GM12878 (cell line): ENCODE measurements at regions not wholly inside any gene's neighbourhood (a gene's known extent, or its start where the extent isn't known, plus 50 kb on each side); places are given as distances from the start of the nearest gene placed in this dataset.

Experiments
- ATAC-seq: fragments of 200-7000 bp; cut with Tn5 transposase; 3 replicates; pipeline ENCODE4 v1.9.1; 2020; ENCODE audit warnings: mild to moderate bottlenecking, moderate library complexity
- BruUV-seq: library from RNA; stranded (reverse); fragments of 400-500 nt; replicated peaks from 2 replicates; lab custom pipeline; 2021; lab: Mats Ljungman, UMichigan
- CTCF ChIA-PET: fragments of 300-600 bp; sonication (Branson Sonifier 250); formaldehyde crosslinking; extraction: SDS; loops from one replicate; lab custom pipeline; 2021; ENCODE audit warnings: inconsistent platforms; lab: Yijun Ruan, JAX
- POLR2A ChIA-PET: fragments of 350-600 bp; formaldehyde crosslinking; extraction: SDS; loops from one replicate; lab custom pipeline; 2021; ENCODE audit warnings: inconsistent platforms; lab: Charles Lee
- RAD21 ChIA-PET: fragments of 300-600 bp; sonication (Branson Sonifier 250); formaldehyde crosslinking; loops from one replicate; lab custom pipeline; 2023; ENCODE audit warnings: antibody characterized with exemption; ENCODE audit not compliant: unreplicated experiment; lab: Charles Lee
- SMC1A ChIA-PET: fragments of 300-600 bp; sonication (Branson Sonifier 250); formaldehyde crosslinking; loops from one replicate; lab custom pipeline; 2023; ENCODE audit not compliant: unreplicated experiment, uncharacterized antibody; lab: Charles Lee
- DNase-seq: peaks from one replicate; pipeline ENCODE4 v3.0.0-alpha.2; 2011; ENCODE audit warnings: low read depth, low spot score
- FAIRE-seq: peaks from 3 replicates; lab custom pipeline; 2011; peaks lifted over from hg19 to GRCh38; lab: Jason Lieb, UNC
- H2AFZ ChIP-seq: 2 replicates; pipeline ENCODE4 v1.6.0; 2011; ENCODE audit warnings: low read depth, low read length, control low read depth; ENCODE audit not compliant: control insufficient read depth
- H3K27ac ChIP-seq: 2 replicates; pipeline ENCODE4 v1.5.1; 2011; ENCODE audit warnings: control low read depth; ENCODE audit not compliant: control insufficient read depth, insufficient read depth
- H3K27me3 ChIP-seq, 2 experiments: replicated peaks in 1 of 2; 2 replicates each; pipeline versions ENCODE4 v1.6.0 to v1.6.1; 2011; ENCODE audit warnings: low read length in 1 of 2; ENCODE audit not compliant: control insufficient read depth in 2 of 2, insufficient read depth in 2 of 2
- H3K36me3 ChIP-seq, 2 experiments: 2 replicates each; pipeline ENCODE4 v1.5.1; 2011; ENCODE audit warnings: low read length in 1 of 2; ENCODE audit not compliant: control insufficient read depth in 2 of 2, insufficient read depth in 2 of 2
- H3K4me1 ChIP-seq: 2 replicates; pipeline ENCODE4 v1.6.1; 2011; ENCODE audit warnings: mild to moderate bottlenecking, low read length, moderate library complexity, mixed read lengths; ENCODE audit not compliant: control insufficient read depth, insufficient read depth
- H3K4me2 ChIP-seq: 2 replicates; pipeline ENCODE4 v1.6.0; 2011; ENCODE audit warnings: control low read depth; ENCODE audit not compliant: control insufficient read depth, insufficient read depth
- H3K4me3 ChIP-seq: fragments of 200-600 bp; sonication (generic); 2 replicates; pipeline ENCODE4 v1.5.1; 2016
- H3K79me2 ChIP-seq: 2 replicates; pipeline ENCODE4 v1.6.0; 2011; ENCODE audit warnings: low read length; ENCODE audit not compliant: control insufficient read depth, insufficient read depth
- H3K9ac ChIP-seq: 2 replicates; pipeline ENCODE4 v1.8.0; 2011; ENCODE audit warnings: low read length, control low read depth, mixed read lengths; ENCODE audit not compliant: control insufficient read depth, insufficient read depth
- H3K9me3 ChIP-seq: replicated peaks from 3 replicates; pipeline ENCODE4 v1.5.1; 2011; ENCODE audit warnings: mild to moderate bottlenecking, low read length; ENCODE audit not compliant: control insufficient read depth, insufficient read depth
- H4K20me1 ChIP-seq: 2 replicates; pipeline ENCODE4 v1.6.0; 2011; ENCODE audit not compliant: control insufficient read depth, insufficient read depth
- EGR1 ChIP-seq, 2 experiments: IDR thresholded peaks; 1 replicate in 1 of 2; 2 replicates in 1 of 2; pipeline ENCODE4 v1.6.1; 2011 to 2012; ENCODE audit warnings: low read depth in 2 of 2, low read length in 2 of 2, borderline replicate concordance in 1 of 2, mild to moderate bottlenecking in 1 of 2, moderate library complexity in 1 of 2
- ETV6 ChIP-seq, 2 experiments: fragments of 450-650 bp in 1 of 2; IDR thresholded peaks in 1 of 2; conservative IDR thresholded peaks in 1 of 2; 2 replicates each; pipeline ENCODE4 v1.6.1; 2014; ENCODE audit warnings: antibody characterized with exemption in 1 of 2, borderline replicate concordance in 1 of 2, low read depth in 1 of 2, mild to moderate bottlenecking in 1 of 2, moderate library complexity in 1 of 2
- FOXK2 ChIP-seq: fragments of 450-650 bp; IDR thresholded peaks from 2 replicates; pipeline ENCODE4 v1.6.1; 2017; ENCODE audit warnings: mild to moderate bottlenecking, moderate library complexity
- IKZF2 ChIP-seq, 2 experiments: fragments of 450-650 bp; IDR thresholded peaks; 2 replicates each; pipeline ENCODE4 v1.6.1; 2017; ENCODE audit warnings: mild to moderate bottlenecking in 2 of 2, moderate library complexity in 2 of 2
- MTA2 ChIP-seq: fragments of 450-650 bp; IDR thresholded peaks from 2 replicates; pipeline ENCODE4 v1.6.1; 2016; ENCODE audit warnings: low read depth, mild to moderate bottlenecking, moderate library complexity
- MTA3 ChIP-seq: IDR thresholded peaks from 2 replicates; pipeline ENCODE4 v1.6.1; 2012; ENCODE audit warnings: low read length, inconsistent platforms, borderline replicate concordance
- PML ChIP-seq: IDR thresholded peaks from 2 replicates; pipeline ENCODE4 v1.6.1; 2012; ENCODE audit warnings: low read length, inconsistent platforms
- STAT1 ChIP-seq: fragments of 450-650 bp; conservative IDR thresholded peaks from 2 replicates; pipeline ENCODE4 v1.6.1; 2014; ENCODE audit warnings: antibody characterized with exemption, mild to moderate bottlenecking
- TCF3 ChIP-seq: IDR thresholded peaks from 2 replicates; pipeline ENCODE4 v1.6.1; 2012; ENCODE audit warnings: low read depth, mild to moderate bottlenecking, low read length, borderline replicate concordance; ENCODE audit not compliant: insufficient read depth
- TCF7 ChIP-seq: IDR thresholded peaks from 2 replicates; pipeline ENCODE4 v1.6.1; 2014; ENCODE audit warnings: antibody characterized with exemption, borderline replicate concordance
- WGBS: methylation state at CpG from one replicate; pipeline ENCODE4 v1.1.6; 2016; ENCODE audit warnings: low lambda C conversion rate; ENCODE audit not compliant: insufficient replicate concordance, insufficient coverage; ENCODE audit errors: missing lambda C conversion rate; 5-methylcytosine and 5-hydroxymethylcytosine counted together
- in situ Hi-C: fragments of 300-500 bp; cut with MboI; formaldehyde crosslinking; loops from 9 replicates; pipeline ENCODE4 v1.14.3; 2018; ENCODE audit warnings: mixed read lengths
- intact Hi-C: fragments of 100-400 bp; cut with micrococcal nuclease; formaldehyde crosslinking; loops from one replicate; pipeline ENCODE4 v1.14.2; 2022; ENCODE audit not compliant: unreplicated experiment
- TF ChIP-seq, protein P1 (sequence below): fragments of 450-650 bp; formaldehyde crosslinking; IDR thresholded peaks from 2 replicates; pipeline ENCODE4 v1.5.0; 2022; ENCODE audit warnings: mild to moderate bottlenecking, missing genetic modification characterization
- TF ChIP-seq, protein P2 (sequence below): fragments of 450-650 bp; IDR thresholded peaks from 2 replicates; pipeline ENCODE4 v1.6.1; 2017; ENCODE audit warnings: low read depth, mild to moderate bottlenecking, moderate library complexity
- TF ChIP-seq, protein P3 (sequence below): fragments of 450-650 bp; IDR thresholded peaks from 2 replicates; pipeline ENCODE4 v1.6.1; 2017; ENCODE audit warnings: mild to moderate bottlenecking, moderate library complexity

DNA sequence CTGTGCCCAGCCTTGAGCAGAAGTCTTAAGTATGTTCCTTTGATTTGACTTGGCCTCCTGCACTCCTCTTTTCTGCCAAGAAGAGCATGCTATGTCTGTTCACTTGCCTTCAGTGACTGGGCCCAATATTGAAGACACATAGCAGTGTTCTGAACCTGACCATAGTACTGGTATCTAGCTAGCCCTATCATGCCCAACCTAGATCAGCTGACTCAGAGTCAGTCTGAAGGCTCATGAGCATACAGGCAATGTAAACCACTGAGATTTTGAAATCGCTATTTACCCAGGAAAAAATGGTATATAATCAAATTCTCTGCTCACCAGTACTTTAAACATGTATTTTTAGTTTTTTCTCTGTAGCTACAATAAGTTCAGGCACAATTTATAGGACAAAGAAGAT is 129.4 kb downstream of the TANC2 start (continued):
- no peak for TF ChIP-seq PML
- TF ChIP-seq, protein P1, sequence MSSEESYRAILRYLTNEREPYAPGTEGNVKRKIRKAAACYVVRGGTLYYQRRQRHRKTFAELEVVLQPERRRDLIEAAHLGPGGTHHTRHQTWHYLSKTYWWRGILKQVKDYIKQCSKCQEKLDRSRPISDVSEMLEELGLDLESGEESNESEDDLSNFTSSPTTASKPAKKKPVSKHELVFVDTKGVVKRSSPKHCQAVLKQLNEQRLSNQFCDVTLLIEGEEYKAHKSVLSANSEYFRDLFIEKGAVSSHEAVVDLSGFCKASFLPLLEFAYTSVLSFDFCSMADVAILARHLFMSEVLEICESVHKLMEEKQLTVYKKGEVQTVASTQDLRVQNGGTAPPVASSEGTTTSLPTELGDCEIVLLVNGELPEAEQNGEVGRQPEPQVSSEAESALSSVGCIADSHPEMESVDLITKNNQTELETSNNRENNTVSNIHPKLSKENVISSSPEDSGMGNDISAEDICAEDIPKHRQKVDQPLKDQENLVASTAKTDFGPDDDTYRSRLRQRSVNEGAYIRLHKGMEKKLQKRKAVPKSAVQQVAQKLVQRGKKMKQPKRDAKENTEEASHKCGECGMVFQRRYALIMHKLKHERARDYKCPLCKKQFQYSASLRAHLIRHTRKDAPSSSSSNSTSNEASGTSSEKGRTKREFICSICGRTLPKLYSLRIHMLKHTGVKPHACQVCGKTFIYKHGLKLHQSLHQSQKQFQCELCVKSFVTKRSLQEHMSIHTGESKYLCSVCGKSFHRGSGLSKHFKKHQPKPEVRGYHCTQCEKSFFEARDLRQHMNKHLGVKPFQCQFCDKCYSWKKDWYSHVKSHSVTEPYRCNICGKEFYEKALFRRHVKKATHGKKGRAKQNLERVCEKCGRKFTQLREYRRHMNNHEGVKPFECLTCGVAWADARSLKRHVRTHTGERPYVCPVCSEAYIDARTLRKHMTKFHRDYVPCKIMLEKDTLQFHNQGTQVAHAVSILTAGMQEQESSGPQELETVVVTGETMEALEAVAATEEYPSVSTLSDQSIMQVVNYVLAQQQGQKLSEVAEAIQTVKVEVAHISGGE (CRISPR knock-in tag), result no peak
- TF ChIP-seq FOXK2, result no peak
- no peak for TF ChIP-seq MTA2
- TF ChIP-seq ETV6 (conservative IDR thresholded peaks at IDR 0.05 in 1 of 2, IDR thresholded peaks at IDR 0.05 in 1 of 2; ENCODE audit: borderline replicate concordance in 1 of 2, low read depth in 1 of 2), result no peak
- TF ChIP-seq EGR1 (IDR thresholded peaks at IDR 0.05; ENCODE audit: borderline replicate concordance in 1 of 2, low read depth in 2 of 2, low read length in 2 of 2), result no peak
- TF ChIP-seq MTA3, result no peak
- no peak for TF ChIP-seq STAT1

DNA sequence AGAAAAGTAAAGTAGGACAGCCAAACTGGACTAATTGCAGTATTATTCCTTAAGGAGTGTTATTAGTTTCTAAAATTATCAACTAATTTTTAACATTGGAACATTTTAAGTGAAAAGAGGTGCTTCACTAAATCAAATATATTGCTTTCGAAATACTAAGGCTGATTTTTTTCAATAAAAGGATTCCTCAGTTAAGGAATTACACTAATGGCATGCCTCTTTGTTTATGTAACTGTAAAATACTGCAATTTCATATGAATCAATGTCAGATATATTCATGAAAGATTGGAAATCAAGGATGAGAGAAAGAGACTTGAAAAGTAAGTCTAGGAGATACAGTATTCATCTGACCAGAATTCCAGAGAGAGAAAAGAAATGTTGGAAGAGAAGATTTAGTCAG is 129.8 kb downstream of the TANC2 start:
- Histone ChIP-seq H3K27ac (no peak overlapping the region), H2AFZ (no peak overlapping the region), H3K27me3 (no peaks in the 10 kb centered on the region; a peak in 1 of 4 replicates), H3K4me3 (no peak overlapping the region), H3K9me3 (no peaks in the 10 kb centered on the region), H3K4me2 (no peak overlapping the region), H4K20me1 (no peaks in the 10 kb centered on the region), H3K4me1 (no peaks in the 10 kb centered on the region), H3K79me2 (no peaks in the 10 kb centered on the region), H3K36me3 (no peaks in the 10 kb centered on the region), H3K9ac (no peak overlapping the region)
- BruUV-seq, result no TSS peak
- no peak for FAIRE-seq
- RAD21 ChIA-PET, result no interaction called here
- CTCF ChIA-PET, result interaction anchor here (1.1 kb wide), 1 partner anchor 311 kb away, joined by 3 read pairs; no protein-coding TSS in a partner anchor
- POLR2A ChIA-PET, result no interaction called here
- intact Hi-C loops, result no loop called here
- ATAC-seq, result no peak
- SMC1A ChIA-PET, result no interaction called here
- no peak for DNase-seq
- in situ Hi-C loops, result no loop called here
- 12% methylated on average over 1 of the region's 1 CpG for WGBS
- TF ChIP-seq TCF3, result no peak
- TF ChIP-seq IKZF2 (IDR thresholded peaks at IDR 0.05), result no peak
- TF ChIP-seq, protein P2, sequence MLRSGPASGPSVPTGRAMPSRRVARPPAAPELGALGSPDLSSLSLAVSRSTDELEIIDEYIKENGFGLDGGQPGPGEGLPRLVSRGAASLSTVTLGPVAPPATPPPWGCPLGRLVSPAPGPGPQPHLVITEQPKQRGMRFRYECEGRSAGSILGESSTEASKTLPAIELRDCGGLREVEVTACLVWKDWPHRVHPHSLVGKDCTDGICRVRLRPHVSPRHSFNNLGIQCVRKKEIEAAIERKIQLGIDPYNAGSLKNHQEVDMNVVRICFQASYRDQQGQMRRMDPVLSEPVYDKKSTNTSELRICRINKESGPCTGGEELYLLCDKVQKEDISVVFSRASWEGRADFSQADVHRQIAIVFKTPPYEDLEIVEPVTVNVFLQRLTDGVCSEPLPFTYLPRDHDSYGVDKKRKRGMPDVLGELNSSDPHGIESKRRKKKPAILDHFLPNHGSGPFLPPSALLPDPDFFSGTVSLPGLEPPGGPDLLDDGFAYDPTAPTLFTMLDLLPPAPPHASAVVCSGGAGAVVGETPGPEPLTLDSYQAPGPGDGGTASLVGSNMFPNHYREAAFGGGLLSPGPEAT, result no peak
- TF ChIP-seq, protein P3, sequence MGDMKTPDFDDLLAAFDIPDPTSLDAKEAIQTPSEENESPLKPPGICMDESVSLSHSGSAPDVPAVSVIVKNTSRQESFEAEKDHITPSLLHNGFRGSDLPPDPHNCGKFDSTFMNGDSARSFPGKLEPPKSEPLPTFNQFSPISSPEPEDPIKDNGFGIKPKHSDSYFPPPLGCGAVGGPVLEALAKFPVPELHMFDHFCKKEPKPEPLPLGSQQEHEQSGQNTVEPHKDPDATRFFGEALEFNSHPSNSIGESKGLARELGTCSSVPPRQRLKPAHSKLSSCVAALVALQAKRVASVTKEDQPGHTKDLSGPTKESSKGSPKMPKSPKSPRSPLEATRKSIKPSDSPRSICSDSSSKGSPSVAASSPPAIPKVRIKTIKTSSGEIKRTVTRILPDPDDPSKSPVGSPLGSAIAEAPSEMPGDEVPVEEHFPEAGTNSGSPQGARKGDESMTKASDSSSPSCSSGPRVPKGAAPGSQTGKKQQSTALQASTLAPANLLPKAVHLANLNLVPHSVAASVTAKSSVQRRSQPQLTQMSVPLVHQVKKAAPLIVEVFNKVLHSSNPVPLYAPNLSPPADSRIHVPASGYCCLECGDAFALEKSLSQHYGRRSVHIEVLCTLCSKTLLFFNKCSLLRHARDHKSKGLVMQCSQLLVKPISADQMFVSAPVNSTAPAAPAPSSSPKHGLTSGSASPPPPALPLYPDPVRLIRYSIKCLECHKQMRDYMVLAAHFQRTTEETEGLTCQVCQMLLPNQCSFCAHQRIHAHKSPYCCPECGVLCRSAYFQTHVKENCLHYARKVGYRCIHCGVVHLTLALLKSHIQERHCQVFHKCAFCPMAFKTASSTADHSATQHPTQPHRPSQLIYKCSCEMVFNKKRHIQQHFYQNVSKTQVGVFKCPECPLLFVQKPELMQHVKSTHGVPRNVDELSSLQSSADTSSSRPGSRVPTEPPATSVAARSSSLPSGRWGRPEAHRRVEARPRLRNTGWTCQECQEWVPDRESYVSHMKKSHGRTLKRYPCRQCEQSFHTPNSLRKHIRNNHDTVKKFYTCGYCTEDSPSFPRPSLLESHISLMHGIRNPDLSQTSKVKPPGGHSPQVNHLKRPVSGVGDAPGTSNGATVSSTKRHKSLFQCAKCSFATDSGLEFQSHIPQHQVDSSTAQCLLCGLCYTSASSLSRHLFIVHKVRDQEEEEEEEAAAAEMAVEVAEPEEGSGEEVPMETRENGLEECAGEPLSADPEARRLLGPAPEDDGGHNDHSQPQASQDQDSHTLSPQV, result no peak
- TF ChIP-seq TCF7, result no peak
